ENCODE measurements at regions not wholly inside any gene's neighbourhood (a gene's known extent, or its start where the extent isn't known, plus 50 kb on each side); places are given as distances from the start of the nearest gene placed in this dataset.

- TF ChIP-seq ZBTB49 (CRISPR knock-in tag; IDR thresholded peaks at IDR 0.05; ENCODE audit: borderline replicate concordance) (no peak), ZNF333 (CRISPR knock-in tag; IDR thresholded peaks at IDR 0.05; ENCODE audit: borderline replicate concordance) (no peak), CEBPZ (IDR thresholded peaks at IDR 0.05; ENCODE audit: low read length) (no peak), ZNF513 (CRISPR knock-in tag; conservative IDR thresholded peaks at IDR 0.05) (no peak), ZBTB2 (CRISPR knock-in tag; IDR thresholded peaks at IDR 0.05; ENCODE audit: low read depth) (no peak), USF2 (IDR thresholded peaks at IDR 0.05; ENCODE audit: low read depth, low read length) (no peak), USF2 (CRISPR knock-in tag; IDR thresholded peaks at IDR 0.05; ENCODE audit: borderline replicate concordance) (no peak)
Measured at GRCh38 chr11:134532131-134532920, 120.3 kb upstream of the B3GAT1 start (continued).
